ENCODE measurements at regions not wholly inside any gene's neighbourhood (a gene's known extent, or its start where the extent isn't known, plus 50 kb on each side); places are given as distances from the start of the nearest gene placed in this dataset.
A peak's percentile ranks its signal among the peaks of the same experiment; 100 is the strongest.

DNA sequence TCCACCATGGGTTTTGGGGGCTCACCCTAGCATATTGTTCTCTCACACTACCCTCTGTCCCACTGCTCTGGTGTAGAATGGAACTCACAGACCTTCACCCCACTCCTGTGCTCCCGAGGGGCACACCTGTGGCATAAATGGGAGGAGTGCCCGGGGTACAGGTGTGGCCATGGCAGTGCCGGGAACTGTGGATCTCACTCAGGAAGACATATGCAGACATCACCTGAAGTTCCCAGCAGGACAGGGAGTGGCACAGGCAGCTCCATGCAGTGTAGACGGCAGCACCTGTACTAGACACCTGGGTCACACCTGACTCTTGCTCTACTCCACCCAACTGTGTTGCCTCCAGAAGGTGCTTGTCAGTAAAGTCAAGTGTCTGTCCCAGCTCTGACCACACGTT lies 57.6 kb upstream of the MRPS22 start:
- CTCF ChIA-PET = no interaction called here
- no peak overlapping the region for H3K4me3 ChIP-seq (ENCODE audit: low read depth, low read length)
- TF ChIP-seq, protein P1, sequence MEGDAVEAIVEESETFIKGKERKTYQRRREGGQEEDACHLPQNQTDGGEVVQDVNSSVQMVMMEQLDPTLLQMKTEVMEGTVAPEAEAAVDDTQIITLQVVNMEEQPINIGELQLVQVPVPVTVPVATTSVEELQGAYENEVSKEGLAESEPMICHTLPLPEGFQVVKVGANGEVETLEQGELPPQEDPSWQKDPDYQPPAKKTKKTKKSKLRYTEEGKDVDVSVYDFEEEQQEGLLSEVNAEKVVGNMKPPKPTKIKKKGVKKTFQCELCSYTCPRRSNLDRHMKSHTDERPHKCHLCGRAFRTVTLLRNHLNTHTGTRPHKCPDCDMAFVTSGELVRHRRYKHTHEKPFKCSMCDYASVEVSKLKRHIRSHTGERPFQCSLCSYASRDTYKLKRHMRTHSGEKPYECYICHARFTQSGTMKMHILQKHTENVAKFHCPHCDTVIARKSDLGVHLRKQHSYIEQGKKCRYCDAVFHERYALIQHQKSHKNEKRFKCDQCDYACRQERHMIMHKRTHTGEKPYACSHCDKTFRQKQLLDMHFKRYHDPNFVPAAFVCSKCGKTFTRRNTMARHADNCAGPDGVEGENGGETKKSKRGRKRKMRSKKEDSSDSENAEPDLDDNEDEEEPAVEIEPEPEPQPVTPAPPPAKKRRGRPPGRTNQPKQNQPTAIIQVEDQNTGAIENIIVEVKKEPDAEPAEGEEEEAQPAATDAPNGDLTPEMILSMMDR (IDR thresholded peaks at IDR 0.05; ENCODE audit: insufficient read depth, low read length, missing control alignments) = no peak
- POLR2A ChIA-PET = no interaction called here
- no peak for DNase-seq (ENCODE audit: low read depth, low spot score)

DNA sequence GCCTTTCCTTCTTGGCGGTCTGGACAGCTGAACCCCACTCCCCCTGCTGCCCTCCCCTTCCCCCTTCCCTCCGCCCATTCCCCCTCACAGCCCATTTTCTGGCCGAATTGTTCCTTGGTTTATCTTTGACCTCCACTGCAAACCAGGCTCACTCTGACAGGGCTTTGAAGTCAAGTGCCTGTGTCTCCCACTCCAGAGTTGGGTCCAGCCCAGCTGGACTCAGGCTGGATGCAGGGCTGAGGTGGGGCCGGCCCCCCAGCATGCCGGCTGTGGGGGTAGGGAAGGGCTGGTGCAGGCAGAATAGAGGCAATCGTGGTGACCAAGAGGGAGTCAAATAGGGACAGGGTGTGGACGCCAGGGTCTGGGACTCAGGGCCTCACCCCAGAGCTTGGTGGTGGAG lies 57.0 kb upstream of the MRPS22 start:
- CTCF ChIA-PET = interaction anchor here (1.2 to 2.5 kb wide), 2 partner anchors 14 to 174 kb away, joined by 4 to 7 read pairs; no protein-coding TSS in a partner anchor
- no peak for DNase-seq (ENCODE audit: low read depth, low spot score)
- TF ChIP-seq, protein P1 (IDR thresholded peaks at IDR 0.05; ENCODE audit: insufficient read depth, low read length, missing control alignments) = no peak
- POLR2A ChIA-PET = no interaction called here
- H3K4me3 ChIP-seq (ENCODE audit: low read depth, low read length) = no peak overlapping the region

DNA sequence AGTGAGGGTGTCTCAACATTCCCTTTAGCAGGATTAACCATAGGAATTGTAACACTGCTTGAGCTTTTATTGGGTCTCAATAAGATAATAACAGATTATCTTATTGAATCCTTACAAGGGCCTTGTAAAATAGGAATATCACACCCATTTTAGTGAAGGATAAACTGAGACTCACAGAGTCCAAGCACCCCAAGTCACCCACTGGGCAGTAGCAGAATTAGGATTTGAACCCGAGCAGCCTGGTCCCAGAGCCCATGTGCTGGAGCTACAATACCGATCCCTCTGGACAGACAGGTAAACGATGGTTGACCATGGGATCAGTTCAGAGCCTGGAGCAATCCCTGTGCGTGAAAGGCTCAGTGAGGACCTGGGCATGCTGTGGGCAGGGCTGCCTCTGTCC lies 56.3 kb upstream of the MRPS22 start:
- no peak for DNase-seq (ENCODE audit: low read depth, low spot score)
- H3K4me3 ChIP-seq (ENCODE audit: low read depth, low read length) = no peak overlapping the region
- ChIA-PET CTCF (interaction anchor here (1.2 to 2.5 kb wide), 2 partner anchors 13 to 175 kb away, joined by 4 to 7 read pairs; no protein-coding TSS in a partner anchor), POLR2A (no interaction called here)
- TF ChIP-seq, protein P1 (IDR thresholded peaks at IDR 0.05; ENCODE audit: insufficient read depth, low read length, missing control alignments) = no peak

DNA sequence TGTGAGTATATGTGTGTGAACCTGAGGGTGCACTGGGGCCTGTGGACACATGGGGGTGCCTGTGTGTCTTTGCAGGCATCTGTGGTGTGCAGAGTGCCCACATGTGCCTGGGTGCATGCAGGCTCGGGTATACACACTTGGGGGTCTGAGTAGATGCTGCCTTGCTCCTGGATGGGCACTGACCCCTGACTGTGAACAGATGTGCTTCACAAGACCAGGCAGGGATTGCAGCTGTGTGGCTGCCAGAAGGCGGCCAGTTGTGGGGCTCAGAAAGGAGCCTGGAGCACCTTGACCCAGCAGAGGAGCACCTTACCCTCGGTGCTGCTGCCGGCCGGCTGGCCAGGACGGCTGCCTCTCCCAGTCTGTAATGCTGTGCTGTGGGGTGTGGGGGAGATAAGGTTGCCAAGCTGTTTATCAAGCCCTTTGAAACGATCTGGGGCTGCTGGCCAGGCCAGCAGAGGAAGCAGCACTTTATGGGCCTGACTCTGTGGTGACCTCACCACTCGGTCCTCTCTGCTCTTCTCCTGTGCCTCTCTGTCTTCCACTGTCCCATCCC lies 55.5 kb upstream of the MRPS22 start:
- ChIA-PET POLR2A (no interaction called here), CTCF (interaction anchor here (0.9 to 2.5 kb wide), 3 partner anchors 9 to 176 kb away, joined by 4 to 7 read pairs (median 4); no protein-coding TSS in a partner anchor)
- no peak overlapping the region for H3K4me3 ChIP-seq (ENCODE audit: low read depth, low read length)
- no peak for DNase-seq (ENCODE audit: low read depth, low spot score)
- TF ChIP-seq, protein P1 (IDR thresholded peaks at IDR 0.05; ENCODE audit: insufficient read depth, low read length, missing control alignments) = peak; percentile 3

DNA sequence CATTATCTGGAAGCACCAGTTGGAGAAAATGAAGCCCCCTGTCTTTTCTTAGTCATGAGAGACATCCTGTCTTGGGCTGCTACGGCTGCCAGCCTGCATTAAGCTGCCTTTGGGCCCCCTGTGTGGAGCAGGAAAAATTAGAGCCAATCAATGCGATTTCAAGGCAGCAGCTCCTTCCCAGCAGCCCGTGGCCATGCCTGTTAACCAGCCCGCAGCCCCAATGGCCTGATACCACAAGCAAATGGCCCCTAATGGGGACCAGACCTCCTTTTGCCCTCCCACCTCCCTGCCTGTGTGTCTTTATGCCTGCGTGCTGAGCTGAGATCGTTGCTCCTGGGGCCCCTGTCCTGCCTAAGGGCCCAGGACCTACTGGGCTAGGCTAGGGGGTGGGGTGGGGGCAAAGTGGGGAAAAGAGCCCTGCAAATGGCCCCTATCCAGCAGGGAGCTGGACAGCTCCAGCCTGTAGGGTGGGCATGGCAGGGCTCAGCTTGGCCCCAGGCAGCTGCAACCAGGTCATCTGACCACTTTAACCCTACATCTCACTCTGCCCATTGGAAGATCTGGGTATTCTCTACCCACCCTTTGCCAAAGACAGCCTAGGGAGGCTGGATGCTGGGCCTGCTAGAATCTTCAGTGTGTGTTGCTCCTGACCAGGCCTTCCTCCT lies 53.8 kb upstream of the MRPS22 start:
- POLR2A ChIA-PET = no interaction called here
- H3K4me3 ChIP-seq (ENCODE audit: low read depth, low read length) = no peak overlapping the region
- CTCF ChIA-PET = no interaction called here
- TF ChIP-seq, protein P1 (IDR thresholded peaks at IDR 0.05; ENCODE audit: insufficient read depth, low read length, missing control alignments) = no peak
- DNase-seq (ENCODE audit: low read depth, low spot score) = no peak

DNA sequence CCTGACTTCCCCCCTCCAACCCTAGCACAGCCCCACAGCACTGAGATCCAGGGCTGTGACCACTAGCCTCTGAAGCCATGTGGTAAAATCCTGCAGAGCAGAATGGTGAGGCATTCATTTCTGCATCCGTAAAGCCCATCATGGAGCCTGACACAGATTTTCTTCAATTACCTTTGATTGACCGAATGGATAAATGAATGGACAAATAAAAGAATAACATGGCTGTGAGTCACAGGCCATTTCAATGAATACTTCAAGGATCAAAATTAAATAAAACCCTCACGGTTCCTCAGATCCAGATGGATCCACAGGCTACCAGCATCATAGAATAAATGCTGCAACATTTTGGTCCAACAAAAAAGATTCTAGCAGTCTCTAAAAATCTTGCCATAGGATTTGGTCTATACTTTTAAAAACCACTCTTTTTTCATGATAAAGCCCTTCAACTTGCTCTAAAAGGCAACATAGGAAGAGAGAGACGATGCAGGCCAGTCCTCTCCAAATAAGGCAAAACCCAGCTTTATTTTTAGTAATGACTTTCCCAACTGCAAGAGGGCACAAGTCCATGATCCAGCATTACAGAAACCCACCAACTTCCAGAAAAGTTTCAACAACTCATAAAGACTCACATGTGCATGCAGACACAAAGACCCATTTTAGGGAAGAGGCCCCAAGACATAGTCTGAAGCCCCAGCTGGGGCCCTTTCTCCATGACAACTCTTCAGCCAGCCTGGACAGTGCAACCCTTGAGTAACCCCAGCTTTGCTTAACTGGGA lies 52.4 kb upstream of the MRPS22 start:
- no peak for DNase-seq (ENCODE audit: low read depth, low spot score)
- TF ChIP-seq, protein P1 (IDR thresholded peaks at IDR 0.05; ENCODE audit: insufficient read depth, low read length, missing control alignments) = no peak
- ChIA-PET POLR2A (interaction anchor here (0.6 to 1.0 kb wide), 2 partner anchors 10 to 11 kb away, joined by 3 read pairs; no protein-coding TSS in a partner anchor), CTCF (interaction anchor here (0.7 to 0.8 kb wide), 3 partner anchors 10 to 180 kb away, joined by 3 to 4 read pairs (median 3); no protein-coding TSS in a partner anchor)
- no peak overlapping the region for H3K4me3 ChIP-seq (ENCODE audit: low read depth, low read length)
